ENCODE measurements at regions not wholly inside any gene's neighbourhood (a gene's known extent, or its start where the extent isn't known, plus 50 kb on each side); places are given as distances from the start of the nearest gene placed in this dataset.

DNA sequence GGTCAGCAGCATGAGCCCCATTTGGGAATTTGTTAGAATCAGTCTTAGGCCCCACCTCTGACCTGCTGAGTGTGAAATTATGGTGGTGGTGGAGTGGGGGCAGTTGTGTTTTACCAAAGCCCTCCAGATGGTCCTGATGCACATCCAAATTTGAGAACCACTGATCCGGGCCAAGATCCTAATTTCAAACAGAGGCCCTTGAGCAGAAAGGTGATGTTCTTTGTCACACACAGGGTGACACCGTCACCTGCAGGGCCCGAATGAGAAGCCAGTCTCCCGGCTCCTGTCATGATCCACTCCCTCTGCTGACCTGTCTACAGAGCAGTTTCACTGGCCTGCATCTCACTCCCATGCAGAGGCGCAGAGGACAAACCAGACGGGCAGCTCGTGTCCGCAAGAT, 129.9 kb downstream of the TRIM43 start:
- Histone ChIP-seq H4K91ac (ENCODE audit: insufficient read length, low read depth, low read length) (no peak overlapping the region), H3K79me2 (ENCODE audit: insufficient read depth, low read length) (no peaks in the 10 kb centered on the region), H2BK5ac (ENCODE audit: insufficient read length, low read length) (no peak overlapping the region), H3T11ph (ENCODE audit: low read length) (no peak overlapping the region), H3K23ac (ENCODE audit: insufficient read length, low read depth, low read length) (no peak overlapping the region), H3K79me1 (ENCODE audit: insufficient read depth, low read depth, low read length, poor library complexity, severe bottlenecking) (no peaks in the 10 kb centered on the region), H4K8ac (replicated peaks; ENCODE audit: insufficient read length, low read depth, low read length) (no peak overlapping the region), H3K4ac (ENCODE audit: low read depth, low read length) (no peak overlapping the region), H4K5ac (ENCODE audit: insufficient read length, low read depth, low read length) (no peak overlapping the region), H2BK12ac (ENCODE audit: insufficient read length, low read depth, low read length) (no peak overlapping the region), H3K27me3 (ENCODE audit: insufficient read depth, low read length) (no peaks in the 10 kb centered on the region), H3K56ac (ENCODE audit: insufficient read length, low read depth, low read length) (no peak overlapping the region), H4K20me1 (ENCODE audit: control insufficient read depth, insufficient read depth, insufficient read length) (no peaks in the 10 kb centered on the region), H3K4me1 (ENCODE audit: insufficient read depth, low read length) (no peaks in the 10 kb centered on the region), H2BK120ac (ENCODE audit: low read depth, low read length, poor library complexity, severe bottlenecking) (no peak overlapping the region), H2AK5ac (ENCODE audit: insufficient read length, low read length) (no peak overlapping the region), H2AFZ (ENCODE audit: low read length) (no peak overlapping the region), H3K27ac (ENCODE audit: insufficient read length, low read depth, low read length) (no peak overlapping the region), H3K14ac (ENCODE audit: insufficient read depth, low read length) (no peak overlapping the region), H3K4me2 (ENCODE audit: insufficient read depth, insufficient read length, low read length) (no peak overlapping the region), H2BK20ac (ENCODE audit: low read depth, low read length, poor library complexity, severe bottlenecking) (no peak overlapping the region), H3K9me3 (ENCODE audit: control insufficient read depth, low read depth, low read length) (no peaks in the 10 kb centered on the region), H2BK15ac (ENCODE audit: low read depth, low read length) (no peak overlapping the region), H3K9ac (ENCODE audit: extremely low read depth, insufficient read length, low read length) (no peak overlapping the region), H3K18ac (ENCODE audit: insufficient read length, low read depth, low read length) (no peak overlapping the region), H3K23me2 (ENCODE audit: insufficient read length, low read depth, low read length, poor library complexity, severe bottlenecking) (no peaks in the 10 kb centered on the region)
- no CpG with 5 or more reads among the region's 8 CpGs for WGBS (ENCODE audit: extremely low coverage, insufficient read length, low lambda C conversion rate)
- no peak overlapping the region for H3K4me3 Mint-ChIP-seq
- DNase-seq, result no peak
- H3K9me3 Mint-ChIP-seq, result peaks cover 0 to 63% of the 10 kb centered on the region in 2 experiments; a peak in 2 of 5 replicates
- peaks cover 19% of the 10 kb centered on the region for H3K27me3 Mint-ChIP-seq (ENCODE audit: low read depth)
- TF ChIP-seq, protein P1, sequence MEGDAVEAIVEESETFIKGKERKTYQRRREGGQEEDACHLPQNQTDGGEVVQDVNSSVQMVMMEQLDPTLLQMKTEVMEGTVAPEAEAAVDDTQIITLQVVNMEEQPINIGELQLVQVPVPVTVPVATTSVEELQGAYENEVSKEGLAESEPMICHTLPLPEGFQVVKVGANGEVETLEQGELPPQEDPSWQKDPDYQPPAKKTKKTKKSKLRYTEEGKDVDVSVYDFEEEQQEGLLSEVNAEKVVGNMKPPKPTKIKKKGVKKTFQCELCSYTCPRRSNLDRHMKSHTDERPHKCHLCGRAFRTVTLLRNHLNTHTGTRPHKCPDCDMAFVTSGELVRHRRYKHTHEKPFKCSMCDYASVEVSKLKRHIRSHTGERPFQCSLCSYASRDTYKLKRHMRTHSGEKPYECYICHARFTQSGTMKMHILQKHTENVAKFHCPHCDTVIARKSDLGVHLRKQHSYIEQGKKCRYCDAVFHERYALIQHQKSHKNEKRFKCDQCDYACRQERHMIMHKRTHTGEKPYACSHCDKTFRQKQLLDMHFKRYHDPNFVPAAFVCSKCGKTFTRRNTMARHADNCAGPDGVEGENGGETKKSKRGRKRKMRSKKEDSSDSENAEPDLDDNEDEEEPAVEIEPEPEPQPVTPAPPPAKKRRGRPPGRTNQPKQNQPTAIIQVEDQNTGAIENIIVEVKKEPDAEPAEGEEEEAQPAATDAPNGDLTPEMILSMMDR (conservative IDR thresholded peaks at IDR 0.05), result no peak
- H3K36me3 Mint-ChIP-seq (ENCODE audit: insufficient read depth in 1 of 3, low read depth in 3 of 3), result no peaks in the 10 kb centered on the region
- H3K4me1 Mint-ChIP-seq, result no peaks in the 10 kb centered on the region
- no peak overlapping the region; a peak in 1 of 7 replicates for H3K27ac Mint-ChIP-seq
